ENCODE measurements at regions not wholly inside any gene's neighbourhood (a gene's known extent, or its start where the extent isn't known, plus 50 kb on each side); places are given as distances from the start of the nearest gene placed in this dataset.

- TF ChIP-seq CTCF (IDR thresholded peaks at IDR 0.05; ENCODE audit: low read depth, low read length, poor library complexity, severe bottlenecking) = peak; percentile 92
- no peak for TF ChIP-seq EZH2phosphoT487 (IDR thresholded peaks at IDR 0.05; ENCODE audit: borderline replicate concordance, low read length)
Measured at GRCh38 chr6:53725791-53726575, 60.4 kb upstream of the KLHL31 start.
